ENCODE measurements at regions not wholly inside any gene's neighbourhood (a gene's known extent, or its start where the extent isn't known, plus 50 kb on each side); places are given as distances from the start of the nearest gene placed in this dataset.
"Not testable (repeated sequence)": the region's sequence is repeated elsewhere in the genome, so short reads cannot be mapped to it uniquely, and the experiment has no call there.

GRCh38 chr3:181604267-181604666, 107.5 kb upstream of the SOX2 start:
- DNase-seq = no peak

- DNase-seq = no peak
These were observed 115.6 kb upstream of the SOX2 start for GRCh38 chr3:181596126-181596525.

- DNase-seq = not testable (repeated sequence)
These were observed 120.8 kb upstream of the SOX2 start for GRCh38 chr3:181590939-181591338.

- DNase-seq = no peak
These were observed 129.1 kb upstream of the SOX2 start for GRCh38 chr3:181582619-181583018.

- DNase-seq = no peak
These were observed 130.1 kb upstream of the SOX2 start for GRCh38 chr3:181581656-181582055.

GRCh38 chr3:181578743-181579142, 133.0 kb upstream of the SOX2 start:
- DNase-seq = no peak

GRCh38 chr3:181572432-181572831, 139.3 kb upstream of the SOX2 start:
- no peak for DNase-seq

GRCh38 chr3:181570472-181570871, 141.3 kb upstream of the SOX2 start:
- DNase-seq = no peak

- no peak for DNase-seq
These were observed 142.3 kb upstream of the SOX2 start for GRCh38 chr3:181569356-181569940.

GRCh38 chr3:181568693-181569092, 143.0 kb upstream of the SOX2 start:
- DNase-seq = no peak

GRCh38 chr3:181568248-181568647, 143.5 kb upstream of the SOX2 start:
- no peak for DNase-seq

GRCh38 chr3:181567311-181568075, 144.2 kb upstream of the SOX2 start:
- DNase-seq = no peak

GRCh38 chr3:181565416-181565815, 146.3 kb upstream of the SOX2 start:
- no peak for DNase-seq

- no peak for DNase-seq
These were observed 147.5 kb upstream of the SOX2 start for GRCh38 chr3:181564222-181564621.

- DNase-seq = no peak
These were observed 150.3 kb upstream of the SOX2 start for GRCh38 chr3:181561139-181562031.

GRCh38 chr3:181558870-181559269, 152.9 kb upstream of the SOX2 start:
- DNase-seq = no peak

GRCh38 chr3:181555681-181556080, 156.0 kb upstream of the SOX2 start:
- no peak for DNase-seq

GRCh38 chr3:181554233-181554765, 157.4 kb upstream of the SOX2 start:
- DNase-seq = no peak

GRCh38 chr3:181549266-181549665, 162.5 kb upstream of the SOX2 start:
- DNase-seq = no peak

- DNase-seq = no peak
These were observed 170.3 kb upstream of the SOX2 start for GRCh38 chr3:181541414-181541813.

GRCh38 chr3:181534781-181535221, 176.9 kb upstream of the SOX2 start:
- no peak for DNase-seq

GRCh38 chr3:181533811-181534210, 177.9 kb upstream of the SOX2 start:
- DNase-seq = no peak

- no peak for DNase-seq
These were observed 181.1 kb upstream of the SOX2 start for GRCh38 chr3:181530584-181530983.
